ENCODE measurements at regions not wholly inside any gene's neighbourhood (a gene's known extent, or its start where the extent isn't known, plus 50 kb on each side); places are given as distances from the start of the nearest gene placed in this dataset.

GRCh38 chr14:82080370-82080769 is 546.7 kb upstream of the SEL1L start:
- 5% methylated on average over 4 of the region's 4 CpGs for WGBS (ENCODE audit: insufficient coverage, low coverage, low lambda C conversion rate, missing lambda C conversion rate)
- Histone ChIP-seq H3K27me3 (no peaks in the 10 kb centered on the region), H3K9me3 (no peaks in the 10 kb centered on the region), H3K4me1 (no peaks in the 10 kb centered on the region), H3K36me3 (no peaks in the 10 kb centered on the region), H3K4me3 (no peak overlapping the region), H3K27ac (no peak overlapping the region)
- ATAC-seq (no peak), DNase-seq (no peak)
- intact Hi-C loops (cut with DNase I), result no loop called here
- TF ChIP-seq, protein P1, sequence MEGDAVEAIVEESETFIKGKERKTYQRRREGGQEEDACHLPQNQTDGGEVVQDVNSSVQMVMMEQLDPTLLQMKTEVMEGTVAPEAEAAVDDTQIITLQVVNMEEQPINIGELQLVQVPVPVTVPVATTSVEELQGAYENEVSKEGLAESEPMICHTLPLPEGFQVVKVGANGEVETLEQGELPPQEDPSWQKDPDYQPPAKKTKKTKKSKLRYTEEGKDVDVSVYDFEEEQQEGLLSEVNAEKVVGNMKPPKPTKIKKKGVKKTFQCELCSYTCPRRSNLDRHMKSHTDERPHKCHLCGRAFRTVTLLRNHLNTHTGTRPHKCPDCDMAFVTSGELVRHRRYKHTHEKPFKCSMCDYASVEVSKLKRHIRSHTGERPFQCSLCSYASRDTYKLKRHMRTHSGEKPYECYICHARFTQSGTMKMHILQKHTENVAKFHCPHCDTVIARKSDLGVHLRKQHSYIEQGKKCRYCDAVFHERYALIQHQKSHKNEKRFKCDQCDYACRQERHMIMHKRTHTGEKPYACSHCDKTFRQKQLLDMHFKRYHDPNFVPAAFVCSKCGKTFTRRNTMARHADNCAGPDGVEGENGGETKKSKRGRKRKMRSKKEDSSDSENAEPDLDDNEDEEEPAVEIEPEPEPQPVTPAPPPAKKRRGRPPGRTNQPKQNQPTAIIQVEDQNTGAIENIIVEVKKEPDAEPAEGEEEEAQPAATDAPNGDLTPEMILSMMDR (IDR thresholded peaks at IDR 0.05), result no peak
- TF ChIP-seq POLR2A (IDR thresholded peaks at IDR 0.05), result no peak

DNA sequence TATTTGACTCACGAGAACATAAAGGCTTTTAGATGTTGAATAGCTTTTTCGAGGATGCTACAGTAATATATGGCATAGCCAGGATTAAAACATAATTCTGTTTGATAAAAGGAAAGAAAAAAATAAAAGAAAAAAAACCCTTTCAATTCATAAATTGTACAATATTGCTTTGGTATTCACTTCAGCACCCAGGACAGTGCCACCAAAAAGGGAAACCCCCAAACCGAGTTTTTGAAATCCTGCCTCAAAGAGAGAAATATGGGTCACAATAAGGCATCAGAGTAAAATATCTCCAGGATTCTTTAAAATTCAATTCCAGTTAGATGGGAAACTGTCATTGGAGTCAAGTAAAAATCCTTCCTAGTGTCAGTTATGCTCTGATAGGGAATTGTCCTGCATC is 551.2 kb upstream of the SEL1L start:
- no peak overlapping the region for H3K27ac ChIP-seq
- TF ChIP-seq POLR2A (IDR thresholded peaks at IDR 0.05), result no peak
- TF ChIP-seq, protein P1 (IDR thresholded peaks at IDR 0.05), result no peak
- H3K9me3 ChIP-seq, result no peaks in the 10 kb centered on the region
- intact Hi-C loops (cut with DNase I), result no loop called here
- 25% methylated on average over 3 of the region's 3 CpGs for WGBS (ENCODE audit: insufficient coverage, low coverage, low lambda C conversion rate, missing lambda C conversion rate)
- no peak overlapping the region for H3K4me3 ChIP-seq
- no peaks in the 10 kb centered on the region for H3K36me3 ChIP-seq
- H3K27me3 ChIP-seq, result no peaks in the 10 kb centered on the region
- no peak for DNase-seq
- no peak for ATAC-seq
- H3K4me1 ChIP-seq, result no peaks in the 10 kb centered on the region

- WGBS (ENCODE audit: insufficient coverage, low coverage, low lambda C conversion rate, missing lambda C conversion rate), result 80% methylated on average over 1 of the region's 2 CpGs
- Histone ChIP-seq H3K27ac (no peak overlapping the region), H3K4me3 (no peak overlapping the region), H3K9me3 (no peaks in the 10 kb centered on the region), H3K36me3 (no peaks in the 10 kb centered on the region), H3K27me3 (no peaks in the 10 kb centered on the region), H3K4me1 (no peaks in the 10 kb centered on the region)
- no peak for TF ChIP-seq POLR2A (IDR thresholded peaks at IDR 0.05)
- TF ChIP-seq, protein P1 (IDR thresholded peaks at IDR 0.05), result no peak
- intact Hi-C loops (cut with DNase I), result no loop called here
- DNase-seq (no peak), ATAC-seq (no peak)
Measured at GRCh38 chr14:82091097-82091496, 557.4 kb upstream of the SEL1L start.

DNA sequence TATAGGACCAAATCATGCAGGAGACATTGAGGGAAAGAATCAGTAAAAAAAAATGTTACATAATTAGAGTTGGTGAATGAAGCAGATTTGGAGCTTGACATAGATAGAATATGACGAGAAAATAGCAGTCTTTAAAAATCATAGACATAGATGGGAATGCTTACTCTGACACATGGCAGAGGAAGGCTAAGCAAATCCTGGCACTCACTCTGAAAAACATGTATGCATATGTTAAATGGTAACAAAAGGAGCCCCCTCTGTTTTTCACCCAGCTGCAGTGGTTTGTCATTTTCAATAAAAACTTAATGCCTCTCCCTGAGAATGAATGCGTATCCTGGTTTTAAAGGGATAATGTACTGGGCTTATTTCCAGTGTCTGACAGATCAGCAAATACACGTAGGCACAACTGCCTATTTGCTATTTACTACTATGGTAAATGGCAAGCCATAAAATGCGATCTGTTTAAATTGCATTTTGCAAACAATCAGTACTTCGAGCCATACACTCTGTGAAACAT is 561.2 kb upstream of the SEL1L start:
- ATAC-seq (no peak), DNase-seq (no peak)
- Histone ChIP-seq H3K36me3 (no peaks in the 10 kb centered on the region), H3K4me1 (no peaks in the 10 kb centered on the region), H3K4me3 (no peak overlapping the region), H3K9me3 (no peaks in the 10 kb centered on the region), H3K27me3 (no peaks in the 10 kb centered on the region), H3K27ac (no peak overlapping the region)
- intact Hi-C loops (cut with DNase I), result no loop called here
- WGBS (ENCODE audit: insufficient coverage, low coverage, low lambda C conversion rate, missing lambda C conversion rate), result 68% methylated on average over 4 of the region's 5 CpGs
- TF ChIP-seq, protein P1 (IDR thresholded peaks at IDR 0.05), result no peak
- TF ChIP-seq POLR2A (IDR thresholded peaks at IDR 0.05), result no peak

- no peak for ATAC-seq
Measured at GRCh38 chr14:82104013-82104412, 570.4 kb upstream of the SEL1L start.

More at GRCh38 chr14:82104013-82104412, 570.4 kb upstream of the SEL1L start:
- no peak for TF ChIP-seq POLR2A (IDR thresholded peaks at IDR 0.05)
- TF ChIP-seq, protein P1 (IDR thresholded peaks at IDR 0.05), result no peak
- no peak overlapping the region for H3K27ac ChIP-seq
- intact Hi-C loops (cut with DNase I), result no loop called here
- no peaks in the 10 kb centered on the region for H3K9me3 ChIP-seq
- H3K4me1 ChIP-seq, result no peaks in the 10 kb centered on the region
- DNase-seq, result no peak
- no peak overlapping the region for H3K4me3 ChIP-seq
- no peaks in the 10 kb centered on the region for H3K36me3 ChIP-seq
- H3K27me3 ChIP-seq, result no peaks in the 10 kb centered on the region
- WGBS (ENCODE audit: insufficient coverage, low coverage, low lambda C conversion rate, missing lambda C conversion rate), result 37% methylated on average over 1 of the region's 1 CpG
